Astrocyte (in vitro differentiated cells and primary cell): ENCODE measurements at regions not wholly inside any gene's neighbourhood (a gene's known extent, or its start where the extent isn't known, plus 50 kb on each side); places are given as distances from the start of the nearest gene placed in this dataset.

Source experiments
- DNase-seq: peaks from one replicate; pipeline ENCODE4 v3.0.0-alpha.2; 2010; ENCODE audit warnings: low read depth
- FAIRE-seq: peaks from 2 replicates; lab custom pipeline; 2011; peaks lifted over from hg19 to GRCh38; lab: Jason Lieb, UNC
- H2AFZ ChIP-seq: 2 replicates; pipeline ENCODE4 v1.6.0; 2012; ENCODE audit warnings: low read depth, low read length, inconsistent platforms
- H3K27ac ChIP-seq: 2 replicates; pipeline ENCODE4 v1.5.1; 2011; ENCODE audit warnings: low read depth, low read length, inconsistent platforms
- H3K27me3 ChIP-seq: 2 replicates; pipeline ENCODE4 v1.6.0; 2011; ENCODE audit warnings: low read length, inconsistent platforms; ENCODE audit not compliant: insufficient read depth
- H3K36me3 ChIP-seq: 2 replicates; pipeline ENCODE4 v1.5.1; 2011; ENCODE audit warnings: low read length, inconsistent platforms; ENCODE audit not compliant: insufficient read depth
- H3K4me1 ChIP-seq: 2 replicates; pipeline ENCODE4 v1.5.1; 2011; ENCODE audit warnings: low read length, inconsistent platforms; ENCODE audit not compliant: insufficient read depth
- H3K4me2 ChIP-seq: 2 replicates; pipeline ENCODE4 v1.6.0; 2012; ENCODE audit warnings: low read length, inconsistent platforms
- H3K4me3 ChIP-seq: 2 replicates; pipeline ENCODE4 v1.5.1; 2011; ENCODE audit warnings: low read depth, mild to moderate bottlenecking, low read length, inconsistent platforms; ENCODE audit not compliant: insufficient read depth
- H3K79me2 ChIP-seq: 2 replicates; pipeline ENCODE4 v1.6.0; 2012; ENCODE audit warnings: mild to moderate bottlenecking, low read length, inconsistent platforms; ENCODE audit not compliant: insufficient read depth
- H3K9ac ChIP-seq: 2 replicates; pipeline ENCODE4 v1.6.0; 2012; ENCODE audit warnings: mild to moderate bottlenecking, low read length, inconsistent platforms
- H3K9me3 ChIP-seq: 2 replicates; pipeline ENCODE4 v1.5.1; 2012; ENCODE audit warnings: low read depth, mild to moderate bottlenecking, low read length, inconsistent platforms; ENCODE audit not compliant: insufficient read depth
- H4K20me1 ChIP-seq: 2 replicates; pipeline ENCODE4 v1.6.0; 2012; ENCODE audit warnings: low read length, inconsistent platforms; ENCODE audit not compliant: insufficient read depth
- H3K27ac Mint-ChIP-seq: one replicate; pipeline ENCODE4 v1.8.0; 2021; ENCODE audit warnings: mild to moderate bottlenecking, mixed read lengths; ENCODE audit not compliant: unreplicated experiment
- H3K27me3 Mint-ChIP-seq: one replicate; pipeline ENCODE4 v1.8.0; 2021; ENCODE audit warnings: low read depth, mixed read lengths; ENCODE audit not compliant: unreplicated experiment
- H3K36me3 Mint-ChIP-seq: one replicate; pipeline ENCODE4 v1.8.0; 2021; ENCODE audit warnings: low read depth, mixed read lengths; ENCODE audit not compliant: unreplicated experiment
- H3K4me1 Mint-ChIP-seq: one replicate; pipeline ENCODE4 v1.8.0; 2021; ENCODE audit warnings: low read depth, mixed read lengths; ENCODE audit not compliant: unreplicated experiment
- H3K4me3 Mint-ChIP-seq: one replicate; pipeline ENCODE4 v1.8.0; 2021; ENCODE audit warnings: mild to moderate bottlenecking, moderate library complexity, mixed read lengths; ENCODE audit not compliant: unreplicated experiment
- H3K9me3 Mint-ChIP-seq: one replicate; pipeline ENCODE4 v1.8.0; 2021; ENCODE audit warnings: mild to moderate bottlenecking, mixed read lengths; ENCODE audit not compliant: unreplicated experiment
- EZH2 ChIP-seq: IDR thresholded peaks from 2 replicates; pipeline ENCODE4 v1.6.1; 2012; ENCODE audit warnings: mild to moderate bottlenecking, low read length, inconsistent platforms; ENCODE audit not compliant: insufficient read depth
- TF ChIP-seq, protein P1 (sequence below): IDR thresholded peaks from 2 replicates; pipeline ENCODE4 v1.5.1; 2011; ENCODE audit warnings: low read depth, mild to moderate bottlenecking, inconsistent platforms, low read length, moderate library complexity; ENCODE audit not compliant: insufficient read depth

DNA sequence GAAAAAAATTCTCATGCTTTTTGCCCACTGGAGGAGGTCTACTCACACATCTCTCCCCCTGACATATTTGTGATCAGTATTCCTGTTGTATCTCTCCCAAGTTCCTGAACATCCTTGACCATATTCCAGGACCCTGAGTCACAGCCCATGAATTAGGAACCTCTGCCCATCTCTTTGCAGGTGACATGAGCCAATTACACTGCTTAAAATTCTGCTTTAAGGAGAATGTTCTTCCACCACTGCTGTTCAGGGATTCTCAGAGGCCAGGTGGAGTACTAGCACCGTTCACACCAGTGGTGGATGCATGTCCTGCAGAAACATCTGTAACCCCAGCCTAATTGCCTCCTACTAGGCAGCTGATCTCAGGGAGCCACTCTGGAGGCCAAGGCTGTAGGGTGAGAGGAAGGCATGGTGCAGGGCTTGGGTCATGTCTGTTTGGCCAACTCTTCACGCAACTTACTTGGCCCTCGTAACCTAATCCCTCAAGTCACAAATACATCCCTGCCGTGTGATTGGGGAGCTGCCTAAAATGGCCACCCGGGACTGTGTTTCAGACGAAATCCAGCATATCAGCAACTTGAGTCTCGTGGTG, 104.8 kb downstream of the GGTLC2 start:
- Histone ChIP-seq H3K79me2 (no peaks in the 10 kb centered on the region), H4K20me1 (no peaks in the 10 kb centered on the region), H2AFZ (no peak overlapping the region), H3K4me3 (no peak overlapping the region), H3K4me1 (no peaks in the 10 kb centered on the region), H3K36me3 (no peaks in the 10 kb centered on the region), H3K4me2 (no peak overlapping the region), H3K27ac (no peak overlapping the region), H3K9ac (no peak overlapping the region), H3K27me3 (peaks cover 2% of the 10 kb centered on the region), H3K9me3 (no peaks in the 10 kb centered on the region)
- DNase-seq (no peak), FAIRE-seq (no peak)
- TF ChIP-seq EZH2, result no peak
- TF ChIP-seq, protein P1, sequence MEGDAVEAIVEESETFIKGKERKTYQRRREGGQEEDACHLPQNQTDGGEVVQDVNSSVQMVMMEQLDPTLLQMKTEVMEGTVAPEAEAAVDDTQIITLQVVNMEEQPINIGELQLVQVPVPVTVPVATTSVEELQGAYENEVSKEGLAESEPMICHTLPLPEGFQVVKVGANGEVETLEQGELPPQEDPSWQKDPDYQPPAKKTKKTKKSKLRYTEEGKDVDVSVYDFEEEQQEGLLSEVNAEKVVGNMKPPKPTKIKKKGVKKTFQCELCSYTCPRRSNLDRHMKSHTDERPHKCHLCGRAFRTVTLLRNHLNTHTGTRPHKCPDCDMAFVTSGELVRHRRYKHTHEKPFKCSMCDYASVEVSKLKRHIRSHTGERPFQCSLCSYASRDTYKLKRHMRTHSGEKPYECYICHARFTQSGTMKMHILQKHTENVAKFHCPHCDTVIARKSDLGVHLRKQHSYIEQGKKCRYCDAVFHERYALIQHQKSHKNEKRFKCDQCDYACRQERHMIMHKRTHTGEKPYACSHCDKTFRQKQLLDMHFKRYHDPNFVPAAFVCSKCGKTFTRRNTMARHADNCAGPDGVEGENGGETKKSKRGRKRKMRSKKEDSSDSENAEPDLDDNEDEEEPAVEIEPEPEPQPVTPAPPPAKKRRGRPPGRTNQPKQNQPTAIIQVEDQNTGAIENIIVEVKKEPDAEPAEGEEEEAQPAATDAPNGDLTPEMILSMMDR, result no peak
- H3K36me3 Mint-ChIP-seq, result no peaks in the 10 kb centered on the region
- no peaks in the 10 kb centered on the region for H3K9me3 Mint-ChIP-seq
- H3K4me1 Mint-ChIP-seq, result no peaks in the 10 kb centered on the region
- no peak overlapping the region for H3K27ac Mint-ChIP-seq
- no peak overlapping the region for H3K4me3 Mint-ChIP-seq
- peaks cover 68% of the 10 kb centered on the region for H3K27me3 Mint-ChIP-seq

DNA sequence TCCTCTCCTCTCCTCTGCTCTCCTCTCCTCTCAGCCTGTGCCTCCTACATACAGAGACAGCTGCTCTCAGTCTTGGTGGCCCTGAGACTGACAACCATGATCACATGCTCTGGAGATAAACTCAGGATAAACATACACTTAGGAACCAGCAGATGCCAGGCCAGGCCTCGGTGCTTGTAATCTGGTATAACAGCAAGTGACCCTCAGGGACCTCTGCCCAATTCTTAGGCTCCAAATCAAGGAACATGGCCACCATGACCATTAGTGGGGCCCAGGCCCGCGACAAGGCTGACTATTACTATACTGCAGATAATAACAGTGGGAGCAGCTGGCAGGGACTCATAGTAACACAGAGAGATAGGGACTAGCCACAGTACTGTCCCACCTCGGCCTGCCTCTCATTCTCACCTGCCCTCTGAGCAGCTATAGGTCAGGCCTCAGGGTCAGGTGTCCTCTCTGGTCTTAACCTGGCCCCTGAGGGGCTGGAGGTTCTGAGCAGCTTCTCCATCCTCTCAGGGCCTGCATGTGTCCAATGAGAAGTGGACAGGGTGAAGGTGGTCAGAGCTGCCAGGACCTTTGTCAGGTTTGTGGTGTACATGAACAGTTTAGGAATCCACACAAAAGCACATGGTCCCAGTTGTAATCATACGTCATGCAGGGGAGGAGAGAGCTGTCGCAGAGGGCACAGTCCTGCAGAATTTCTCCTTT, 106.1 kb downstream of the GGTLC2 start:
- no peak overlapping the region for H2AFZ ChIP-seq

More for the DNA sequence above, 106.1 kb downstream of the GGTLC2 start:
- Histone ChIP-seq H3K36me3 (no peaks in the 10 kb centered on the region), H3K4me1 (no peaks in the 10 kb centered on the region), H3K4me3 (no peak overlapping the region), H3K27ac (no peak overlapping the region), H3K4me2 (no peak overlapping the region), H3K9me3 (no peaks in the 10 kb centered on the region), H4K20me1 (no peaks in the 10 kb centered on the region), H3K79me2 (no peaks in the 10 kb centered on the region), H3K9ac (no peak overlapping the region), H3K27me3 (peaks cover 2% of the 10 kb centered on the region)
- Mint-ChIP-seq H3K36me3 (no peaks in the 10 kb centered on the region), H3K27me3 (peaks cover 62% of the 10 kb centered on the region), H3K4me3 (no peak overlapping the region), H3K9me3 (no peaks in the 10 kb centered on the region), H3K4me1 (no peaks in the 10 kb centered on the region), H3K27ac (no peak overlapping the region)
- FAIRE-seq, result no peak
- DNase-seq, result no peak
- no peak for TF ChIP-seq EZH2
- TF ChIP-seq, protein P1, result no peak
